ENCODE measurements at regions not wholly inside any gene's neighbourhood (a gene's known extent, or its start where the extent isn't known, plus 50 kb on each side); places are given as distances from the start of the nearest gene placed in this dataset.
"Not testable (repeated sequence)": the region's sequence is repeated elsewhere in the genome, so short reads cannot be mapped to it uniquely, and the experiment has no call there.

DNA sequence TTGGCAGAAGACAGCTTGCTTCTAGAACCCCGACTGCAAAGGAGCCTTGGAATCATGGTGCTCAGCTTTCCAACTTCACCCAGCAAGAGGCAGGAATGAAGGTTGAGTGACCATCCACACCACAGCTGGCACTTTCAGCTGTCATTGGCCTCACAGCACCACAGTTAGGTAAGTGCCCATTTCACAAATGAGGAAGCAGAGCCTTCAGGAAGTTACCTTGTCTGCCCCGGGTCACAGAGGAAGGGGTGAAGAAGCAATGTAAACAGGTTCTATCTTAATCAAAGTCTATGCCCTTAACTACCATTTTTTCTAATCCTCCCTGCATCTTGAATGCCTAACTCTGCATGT, 156.0 kb downstream of the GLUL start:
- no peak overlapping the region for H3K4me3 ChIP-seq (ENCODE audit: low read depth, low read length)
- no peak for DNase-seq (ENCODE audit: low read depth)
- TF ChIP-seq, protein P1, sequence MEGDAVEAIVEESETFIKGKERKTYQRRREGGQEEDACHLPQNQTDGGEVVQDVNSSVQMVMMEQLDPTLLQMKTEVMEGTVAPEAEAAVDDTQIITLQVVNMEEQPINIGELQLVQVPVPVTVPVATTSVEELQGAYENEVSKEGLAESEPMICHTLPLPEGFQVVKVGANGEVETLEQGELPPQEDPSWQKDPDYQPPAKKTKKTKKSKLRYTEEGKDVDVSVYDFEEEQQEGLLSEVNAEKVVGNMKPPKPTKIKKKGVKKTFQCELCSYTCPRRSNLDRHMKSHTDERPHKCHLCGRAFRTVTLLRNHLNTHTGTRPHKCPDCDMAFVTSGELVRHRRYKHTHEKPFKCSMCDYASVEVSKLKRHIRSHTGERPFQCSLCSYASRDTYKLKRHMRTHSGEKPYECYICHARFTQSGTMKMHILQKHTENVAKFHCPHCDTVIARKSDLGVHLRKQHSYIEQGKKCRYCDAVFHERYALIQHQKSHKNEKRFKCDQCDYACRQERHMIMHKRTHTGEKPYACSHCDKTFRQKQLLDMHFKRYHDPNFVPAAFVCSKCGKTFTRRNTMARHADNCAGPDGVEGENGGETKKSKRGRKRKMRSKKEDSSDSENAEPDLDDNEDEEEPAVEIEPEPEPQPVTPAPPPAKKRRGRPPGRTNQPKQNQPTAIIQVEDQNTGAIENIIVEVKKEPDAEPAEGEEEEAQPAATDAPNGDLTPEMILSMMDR (conservative IDR thresholded peaks at IDR 0.05; ENCODE audit: low read depth, low read length): no peak

DNA sequence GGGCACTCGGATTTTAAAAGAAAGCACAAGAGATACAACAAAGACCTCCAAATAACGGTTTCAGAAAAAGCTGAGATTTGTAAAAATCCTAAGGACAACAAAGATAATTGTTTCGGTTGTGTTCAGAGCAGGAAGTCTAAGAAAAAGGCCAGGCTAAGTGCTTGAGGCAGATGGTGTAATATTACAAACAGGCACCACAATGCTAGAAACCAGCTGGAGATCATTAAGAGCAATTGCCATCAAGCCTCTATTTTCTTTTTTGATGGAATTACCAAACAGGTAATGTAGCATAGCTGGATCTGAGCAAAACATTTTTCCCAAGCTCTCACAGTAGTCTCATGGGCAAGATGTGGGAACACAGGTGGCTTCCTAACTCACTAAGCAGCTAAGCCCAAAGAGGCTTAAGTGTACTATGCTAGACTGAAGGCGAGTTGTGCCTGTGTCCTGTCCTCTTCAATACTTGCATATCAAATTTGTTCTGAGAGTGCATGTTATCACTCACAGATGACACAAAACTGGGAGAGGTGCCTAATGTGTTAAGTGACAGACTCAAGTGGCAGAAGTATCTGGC, 161.6 kb downstream of the GLUL start:
- no peak overlapping the region for H3K4me3 ChIP-seq (ENCODE audit: low read depth, low read length)
- TF ChIP-seq, protein P1 (conservative IDR thresholded peaks at IDR 0.05; ENCODE audit: low read depth, low read length): no peak
- DNase-seq (ENCODE audit: low read depth): no peak

DNA sequence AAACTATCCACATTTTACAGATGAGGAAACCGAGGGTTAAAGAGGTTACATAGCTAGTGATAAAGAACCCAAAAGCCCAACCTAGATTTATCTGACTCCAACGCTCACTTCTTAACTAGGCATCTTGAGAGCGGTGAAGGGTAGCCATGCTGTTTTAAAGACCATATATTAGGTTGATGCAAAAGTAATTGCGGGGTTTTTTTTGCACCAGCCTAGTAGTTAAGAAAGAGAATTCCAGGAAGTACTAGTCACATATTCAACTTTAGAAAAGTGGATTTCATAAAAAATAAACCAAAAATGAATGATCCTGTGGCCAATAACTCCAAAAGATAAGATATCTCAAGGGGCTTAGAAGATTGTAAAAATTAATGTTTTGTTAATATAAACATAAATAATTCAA, 162.1 kb downstream of the GLUL start:
- TF ChIP-seq, protein P1 (conservative IDR thresholded peaks at IDR 0.05; ENCODE audit: low read depth, low read length): no peak
- no peak for DNase-seq (ENCODE audit: low read depth)
- H3K4me3 ChIP-seq (ENCODE audit: low read depth, low read length): no peak overlapping the region

DNA sequence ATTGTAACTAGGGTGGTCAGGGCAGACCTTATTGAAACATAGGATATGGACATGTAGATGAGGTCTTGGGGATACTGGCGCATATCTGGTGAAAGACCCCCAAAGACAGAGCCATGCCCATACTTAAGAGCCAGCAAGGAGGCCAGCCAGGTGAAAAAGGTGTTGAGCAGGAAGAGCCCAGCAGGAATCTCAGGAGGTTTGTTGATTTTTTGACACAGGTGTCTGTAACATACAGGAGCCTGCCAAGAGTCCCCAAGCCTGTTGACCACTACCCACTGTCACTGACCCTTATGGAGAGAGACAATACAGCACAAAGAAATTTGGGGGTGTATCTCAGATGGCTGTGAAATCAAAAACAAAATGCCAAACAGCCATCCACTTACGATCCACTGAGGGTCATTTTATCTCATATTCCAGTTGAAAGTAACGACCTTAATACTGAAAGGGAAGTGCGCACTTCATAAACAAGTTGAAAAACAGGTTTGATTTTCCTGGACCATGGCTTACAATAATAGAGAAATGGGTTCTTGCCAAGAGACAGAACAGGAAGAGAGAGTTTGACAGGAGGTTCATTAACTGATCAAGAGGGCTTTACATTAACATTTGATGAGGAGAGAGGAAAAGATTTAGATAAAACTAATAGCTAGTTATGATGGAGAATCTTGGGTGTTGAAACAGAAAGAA, 163.6 kb downstream of the GLUL start:
- H3K4me3 ChIP-seq (ENCODE audit: low read depth, low read length): no peak overlapping the region
- DNase-seq (ENCODE audit: low read depth): no peak
- TF ChIP-seq, protein P1 (conservative IDR thresholded peaks at IDR 0.05; ENCODE audit: low read depth, low read length): no peak

DNA sequence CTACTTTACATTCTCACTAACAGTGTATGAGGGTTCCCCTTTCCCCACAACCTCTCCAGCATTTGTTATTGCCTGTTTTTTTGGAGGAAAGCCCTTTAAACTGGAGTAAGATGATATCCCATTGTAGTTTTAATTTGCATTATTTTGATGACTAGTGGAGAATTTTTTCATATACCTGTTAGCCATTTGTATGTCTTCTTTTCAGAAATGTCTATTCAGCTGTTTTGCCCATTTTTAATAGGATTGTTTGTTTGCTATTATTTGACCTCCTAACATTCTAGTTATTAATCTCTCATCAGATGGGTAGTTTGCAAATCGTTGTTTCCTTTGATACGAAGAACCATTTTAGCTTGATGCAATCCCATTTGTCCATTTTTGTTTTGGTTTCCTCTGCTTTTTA, 165.0 kb downstream of the GLUL start:
- DNase-seq (ENCODE audit: low read depth): no peak
- TF ChIP-seq, protein P1 (conservative IDR thresholded peaks at IDR 0.05; ENCODE audit: low read depth, low read length): no peak
- H3K4me3 ChIP-seq (ENCODE audit: low read depth, low read length): no peak overlapping the region

DNA sequence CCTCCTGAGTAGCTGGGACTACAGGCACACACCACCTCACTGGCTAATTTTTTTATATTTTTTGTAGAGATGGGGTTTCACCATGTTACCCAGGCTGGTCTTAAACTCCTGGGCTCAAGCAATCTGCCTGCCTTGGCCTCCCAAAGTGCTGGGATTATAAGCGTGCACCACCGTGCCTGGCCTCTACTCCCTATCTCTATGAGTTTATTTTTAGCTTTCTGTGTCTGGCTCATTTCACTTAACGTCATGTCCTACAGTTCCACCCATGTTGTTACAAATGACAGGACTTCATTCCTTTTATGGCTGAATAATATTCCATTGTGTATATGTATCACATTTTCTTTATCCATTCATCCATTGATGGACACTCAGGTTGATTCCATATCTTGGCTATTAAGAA, 164.2 kb upstream of the ZNF648 start:
- not testable (repeated sequence) for DNase-seq (ENCODE audit: low read depth); H3K4me3 ChIP-seq (ENCODE audit: low read depth, low read length)

DNA sequence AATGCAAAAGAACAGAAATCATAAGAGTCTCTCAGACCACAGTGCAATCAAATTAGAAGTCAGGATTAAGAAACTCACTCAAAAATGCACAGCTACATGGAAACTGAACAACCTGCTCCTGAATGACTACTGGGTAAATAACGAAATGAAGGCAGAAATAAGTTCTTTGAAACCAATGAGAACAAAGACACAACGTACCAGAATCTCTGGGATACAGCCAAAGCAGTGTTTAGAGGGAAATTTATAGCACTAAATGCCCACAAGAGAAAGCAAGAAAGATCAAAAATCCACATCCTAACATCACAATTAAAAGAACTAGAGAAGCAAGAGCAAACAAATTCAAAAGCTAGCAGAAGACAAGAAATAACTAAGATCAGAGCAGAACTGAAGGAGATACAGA, 160.5 kb upstream of the ZNF648 start:
- not testable (repeated sequence) for H3K4me3 ChIP-seq (ENCODE audit: low read depth, low read length); DNase-seq (ENCODE audit: low read depth)

DNA sequence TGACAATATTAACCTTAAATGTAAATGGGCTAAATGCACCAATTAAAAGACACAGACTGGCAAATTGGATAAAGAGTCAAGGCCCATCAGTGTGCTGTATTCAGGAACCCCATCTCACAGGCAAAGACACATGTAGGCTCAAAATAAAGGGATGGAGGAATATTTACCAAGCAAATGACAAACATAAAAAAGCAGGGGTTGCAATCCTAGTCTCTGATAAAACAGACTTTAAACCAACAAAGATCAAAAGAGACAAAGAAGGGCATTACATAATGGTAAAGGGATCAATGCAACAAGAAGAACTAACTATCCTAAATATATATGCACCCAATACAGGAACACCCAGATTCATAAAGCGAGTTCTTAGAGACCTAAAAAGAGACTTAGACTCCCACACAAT, 159.9 kb upstream of the ZNF648 start:
- not testable (repeated sequence) for H3K4me3 ChIP-seq (ENCODE audit: low read depth, low read length); DNase-seq (ENCODE audit: low read depth)
